ENCODE measurements at regions not wholly inside any gene's neighbourhood (a gene's known extent, or its start where the extent isn't known, plus 50 kb on each side); places are given as distances from the start of the nearest gene placed in this dataset.

DNA sequence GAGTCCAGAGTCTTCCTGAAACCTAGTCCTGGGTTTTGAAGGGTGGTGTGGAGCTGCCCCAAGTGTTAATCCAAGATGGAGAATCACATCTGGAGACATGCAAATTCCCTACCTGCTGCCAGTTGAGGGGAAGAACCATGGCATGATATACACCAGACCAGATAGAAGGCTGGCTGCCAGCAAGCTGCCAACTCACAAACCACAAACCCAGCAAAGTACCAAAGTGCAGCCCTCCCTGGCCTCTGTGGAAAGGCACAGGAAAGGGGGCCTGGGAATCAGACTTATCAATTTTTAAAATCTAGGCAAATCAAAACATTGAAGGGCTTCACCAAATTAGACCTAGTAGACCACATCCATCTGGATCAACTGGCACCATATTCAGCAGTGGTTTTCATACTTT is 157.0 kb downstream of the TMEM26 start:
- Histone ChIP-seq H3K36me3 (replicated peaks in 1 of 2; ENCODE audit: control insufficient read depth in 2 of 2, insufficient read depth in 2 of 2, low read length in 2 of 2) (no peaks in the 10 kb centered on the region), H3K14ac (ENCODE audit: low read length) (no peak overlapping the region), H3K27me3 (ENCODE audit: control insufficient read depth in 3 of 3, insufficient read depth in 3 of 3, low read depth in 1 of 3, low read length in 3 of 3) (no peaks in the 10 kb centered on the region), H3K4me2 (ENCODE audit: insufficient read depth, low read length, poor library complexity, severe bottlenecking) (no peak overlapping the region), H3K9me3 (replicated peaks in 1 of 2; ENCODE audit: control insufficient read depth in 2 of 2, insufficient read depth in 1 of 2, low read depth in 1 of 2, low read length in 2 of 2) (peaks cover 2 to 3% of the 10 kb centered on the region in 2 donors), H3K4me3 (ENCODE audit: low read length in 2 of 2) (no peak overlapping the region), H3K27ac (replicated peaks; ENCODE audit: low read length) (no peak overlapping the region), H3K18ac (ENCODE audit: low read length) (no peak overlapping the region), H2BK5ac (ENCODE audit: low read length) (no peak overlapping the region), H3K23ac (ENCODE audit: low read depth, low read length, poor library complexity) (no peak overlapping the region), H2AFZ (ENCODE audit: low read length) (no peak overlapping the region), H4K91ac (ENCODE audit: low read depth, low read length, poor library complexity) (no peak overlapping the region), H3K4me1 (ENCODE audit: control insufficient read depth in 2 of 2, insufficient read depth in 1 of 2, low read depth in 1 of 2, low read length in 2 of 2) (no peaks in the 10 kb centered on the region), H3K79me1 (ENCODE audit: low read depth, low read length) (no peaks in the 10 kb centered on the region), H3K4ac (ENCODE audit: low read length) (no peak overlapping the region), H2BK15ac (ENCODE audit: low read length) (no peak overlapping the region), H2BK120ac (ENCODE audit: low read depth, low read length) (no peak overlapping the region), H2BK12ac (ENCODE audit: low read length) (no peak overlapping the region), H2AK5ac (ENCODE audit: low read depth, low read length) (no peak overlapping the region), H3K9ac (ENCODE audit: low read depth, low read length, poor library complexity) (no peak overlapping the region), H4K8ac (ENCODE audit: low read depth, low read length) (no peak overlapping the region)
- DNase-seq (ENCODE audit: low spot score) = no peak

DNA sequence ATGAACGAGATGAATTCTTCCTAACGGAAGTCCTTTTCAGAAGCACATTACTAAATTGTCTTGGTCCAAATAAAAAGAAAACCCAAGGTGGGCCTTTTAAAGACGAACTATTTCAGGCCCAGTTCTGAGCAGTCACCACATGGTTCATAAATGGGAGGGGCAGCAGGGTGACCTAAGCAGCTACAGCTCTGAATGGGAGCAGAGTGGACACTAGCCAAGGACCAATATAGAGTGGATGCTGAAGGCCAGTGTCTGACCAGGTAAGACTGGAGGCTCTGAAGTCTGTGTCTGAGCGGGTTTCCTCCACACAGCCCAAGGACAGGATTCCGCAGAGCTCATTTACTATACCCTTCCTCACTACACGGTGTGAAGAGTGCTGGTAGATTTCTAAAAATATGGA is 159.1 kb downstream of the TMEM26 start:
- H3K9me3 ChIP-seq (replicated peaks in 1 of 2; ENCODE audit: control insufficient read depth in 2 of 2, insufficient read depth in 1 of 2, low read depth in 1 of 2, low read length in 2 of 2) = peaks cover 2 to 3% of the 10 kb centered on the region in 2 donors
- H4K91ac ChIP-seq (ENCODE audit: low read depth, low read length, poor library complexity) = no peak overlapping the region
- WGBS, 2 donors (ENCODE audit: extremely low coverage in 2 of 2, insufficient read length in 2 of 2, insufficient replicate concordance in 1 of 2) = no CpG with 5 or more reads among the region's 6 CpGs
- no peak overlapping the region for H3K23ac ChIP-seq (ENCODE audit: low read depth, low read length, poor library complexity)
- H2BK15ac ChIP-seq (ENCODE audit: low read length) = no peak overlapping the region
- no peaks in the 10 kb centered on the region for H3K27me3 ChIP-seq (ENCODE audit: control insufficient read depth in 3 of 3, insufficient read depth in 3 of 3, low read depth in 1 of 3, low read length in 3 of 3)
- H3K4me3 ChIP-seq (ENCODE audit: low read length in 2 of 2) = no peak overlapping the region
- no peak overlapping the region for H2AFZ ChIP-seq (ENCODE audit: low read length)
- H3K36me3 ChIP-seq (replicated peaks in 1 of 2; ENCODE audit: control insufficient read depth in 2 of 2, insufficient read depth in 2 of 2, low read length in 2 of 2) = no peaks in the 10 kb centered on the region
- H2BK12ac ChIP-seq (ENCODE audit: low read length) = no peak overlapping the region
- no peak overlapping the region for H3K27ac ChIP-seq (replicated peaks; ENCODE audit: low read length)
- no peak overlapping the region for H3K4me2 ChIP-seq (ENCODE audit: insufficient read depth, low read length, poor library complexity, severe bottlenecking)
- no peak overlapping the region for H3K18ac ChIP-seq (ENCODE audit: low read length)
- H3K9ac ChIP-seq (ENCODE audit: low read depth, low read length, poor library complexity) = no peak overlapping the region
- DNase-seq (ENCODE audit: low spot score) = no peak
- H3K79me1 ChIP-seq (ENCODE audit: low read depth, low read length) = no peaks in the 10 kb centered on the region
- H3K4ac ChIP-seq (ENCODE audit: low read length) = no peak overlapping the region
- H4K8ac ChIP-seq (ENCODE audit: low read depth, low read length) = no peak overlapping the region
- H2BK5ac ChIP-seq (ENCODE audit: low read length) = no peak overlapping the region
- H3K14ac ChIP-seq (ENCODE audit: low read length) = no peak overlapping the region
- H2BK120ac ChIP-seq (ENCODE audit: low read depth, low read length) = no peak overlapping the region
- H3K4me1 ChIP-seq (ENCODE audit: control insufficient read depth in 2 of 2, insufficient read depth in 1 of 2, low read depth in 1 of 2, low read length in 2 of 2) = no peaks in the 10 kb centered on the region
- no peak overlapping the region for H2AK5ac ChIP-seq (ENCODE audit: low read depth, low read length)

DNA sequence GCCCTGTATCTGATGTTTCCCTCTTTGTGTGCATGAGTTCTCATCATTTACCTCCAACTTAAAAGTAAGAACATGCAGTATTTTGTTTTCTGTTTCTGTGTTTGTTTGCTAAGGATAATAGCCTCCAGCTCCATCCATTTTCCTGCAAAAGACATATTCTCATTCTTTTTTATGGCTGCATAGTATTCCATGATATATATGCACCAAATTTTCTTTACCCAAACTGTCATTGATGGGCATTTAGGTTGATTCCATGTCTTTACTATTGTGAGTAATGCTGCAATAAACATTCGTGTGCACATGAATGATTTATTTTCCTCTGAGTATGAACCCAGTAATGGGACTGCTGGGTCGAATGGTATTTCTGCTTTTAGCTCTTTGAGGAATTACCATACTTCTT is 163.4 kb downstream of the TMEM26 start:
- no peak overlapping the region for H3K27ac ChIP-seq (replicated peaks; ENCODE audit: low read length)
- H3K4me2 ChIP-seq (ENCODE audit: insufficient read depth, low read length, poor library complexity, severe bottlenecking) = no peak overlapping the region
- no peak overlapping the region for H3K4ac ChIP-seq (ENCODE audit: low read length)
- no peak overlapping the region for H3K4me3 ChIP-seq (ENCODE audit: low read length in 2 of 2)
- H2AFZ ChIP-seq (ENCODE audit: low read length) = no peak overlapping the region
- H3K36me3 ChIP-seq (replicated peaks in 1 of 2; ENCODE audit: control insufficient read depth in 2 of 2, insufficient read depth in 2 of 2, low read length in 2 of 2) = no peaks in the 10 kb centered on the region
- no peak overlapping the region for H4K91ac ChIP-seq (ENCODE audit: low read depth, low read length, poor library complexity)
- H3K9me3 ChIP-seq (replicated peaks in 1 of 2; ENCODE audit: control insufficient read depth in 2 of 2, insufficient read depth in 1 of 2, low read depth in 1 of 2, low read length in 2 of 2) = no peaks in the 10 kb centered on the region
- no peaks in the 10 kb centered on the region for H3K4me1 ChIP-seq (ENCODE audit: control insufficient read depth in 2 of 2, insufficient read depth in 1 of 2, low read depth in 1 of 2, low read length in 2 of 2)
- H2BK12ac ChIP-seq (ENCODE audit: low read length) = no peak overlapping the region
- H2BK5ac ChIP-seq (ENCODE audit: low read length) = no peak overlapping the region
- DNase-seq (ENCODE audit: low spot score) = no peak
- no CpG with 5 or more reads among the region's 2 CpGs for WGBS, 2 donors (ENCODE audit: extremely low coverage in 2 of 2, insufficient read length in 2 of 2, insufficient replicate concordance in 1 of 2)
- no peak overlapping the region for H2AK5ac ChIP-seq (ENCODE audit: low read depth, low read length)
- H2BK120ac ChIP-seq (ENCODE audit: low read depth, low read length) = no peak overlapping the region
- no peak overlapping the region for H2BK15ac ChIP-seq (ENCODE audit: low read length)
- no peak overlapping the region for H3K18ac ChIP-seq (ENCODE audit: low read length)
- H3K27me3 ChIP-seq (ENCODE audit: control insufficient read depth in 3 of 3, insufficient read depth in 3 of 3, low read depth in 1 of 3, low read length in 3 of 3) = no peaks in the 10 kb centered on the region
- no peak overlapping the region for H3K9ac ChIP-seq (ENCODE audit: low read depth, low read length, poor library complexity)
- no peak overlapping the region for H4K8ac ChIP-seq (ENCODE audit: low read depth, low read length)
- no peak overlapping the region for H3K23ac ChIP-seq (ENCODE audit: low read depth, low read length, poor library complexity)
- H3K79me1 ChIP-seq (ENCODE audit: low read depth, low read length) = no peaks in the 10 kb centered on the region
- H3K14ac ChIP-seq (ENCODE audit: low read length) = no peak overlapping the region

DNA sequence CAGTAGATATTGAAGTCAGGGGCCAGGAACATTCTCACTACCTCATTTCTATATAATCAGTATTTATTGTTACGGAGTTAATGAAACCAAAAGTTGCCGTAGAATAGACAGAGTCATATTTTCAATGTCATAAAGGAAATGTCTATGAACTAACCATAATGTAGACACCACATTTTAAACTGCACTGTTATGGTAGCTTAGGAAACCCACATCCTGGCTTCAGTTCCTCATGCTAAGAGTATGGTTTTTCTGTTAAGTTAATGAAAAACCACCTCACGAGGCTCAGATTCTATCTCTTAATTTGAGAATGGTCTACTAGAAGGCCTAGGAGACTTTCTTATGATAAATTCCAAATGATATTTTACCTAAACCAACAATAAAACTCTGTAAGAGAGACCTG is 166.5 kb downstream of the TMEM26 start:
- H3K9me3 ChIP-seq (replicated peaks in 1 of 2; ENCODE audit: control insufficient read depth in 2 of 2, insufficient read depth in 1 of 2, low read depth in 1 of 2, low read length in 2 of 2) = no peaks in the 10 kb centered on the region
- no peak overlapping the region for H2BK12ac ChIP-seq (ENCODE audit: low read length)
- no peak overlapping the region for H2BK120ac ChIP-seq (ENCODE audit: low read depth, low read length)
- no peak for DNase-seq (ENCODE audit: low spot score)
- no peaks in the 10 kb centered on the region for H3K4me1 ChIP-seq (ENCODE audit: control insufficient read depth in 2 of 2, insufficient read depth in 1 of 2, low read depth in 1 of 2, low read length in 2 of 2)
- H3K4me3 ChIP-seq (ENCODE audit: low read length in 2 of 2) = no peak overlapping the region
- no peak overlapping the region for H3K18ac ChIP-seq (ENCODE audit: low read length)
- H2AFZ ChIP-seq (ENCODE audit: low read length) = no peak overlapping the region
- H4K91ac ChIP-seq (ENCODE audit: low read depth, low read length, poor library complexity) = no peak overlapping the region
- no peak overlapping the region for H4K8ac ChIP-seq (ENCODE audit: low read depth, low read length)
- H2BK15ac ChIP-seq (ENCODE audit: low read length) = no peak overlapping the region
- no peaks in the 10 kb centered on the region for H3K27me3 ChIP-seq (ENCODE audit: control insufficient read depth in 3 of 3, insufficient read depth in 3 of 3, low read depth in 1 of 3, low read length in 3 of 3)
- no peak overlapping the region for H3K27ac ChIP-seq (replicated peaks; ENCODE audit: low read length)
- no peak overlapping the region for H3K4me2 ChIP-seq (ENCODE audit: insufficient read depth, low read length, poor library complexity, severe bottlenecking)
- H3K9ac ChIP-seq (ENCODE audit: low read depth, low read length, poor library complexity) = no peak overlapping the region
- H3K14ac ChIP-seq (ENCODE audit: low read length) = no peak overlapping the region
- no peak overlapping the region for H2AK5ac ChIP-seq (ENCODE audit: low read depth, low read length)
- H2BK5ac ChIP-seq (ENCODE audit: low read length) = no peak overlapping the region
- H3K4ac ChIP-seq (ENCODE audit: low read length) = no peak overlapping the region
- H3K36me3 ChIP-seq (replicated peaks in 1 of 2; ENCODE audit: control insufficient read depth in 2 of 2, insufficient read depth in 2 of 2, low read length in 2 of 2) = no peaks in the 10 kb centered on the region
- no peak overlapping the region for H3K23ac ChIP-seq (ENCODE audit: low read depth, low read length, poor library complexity)
- no CpG with 5 or more reads among the region's 3 CpGs for WGBS, 2 donors (ENCODE audit: extremely low coverage in 2 of 2, insufficient read length in 2 of 2, insufficient replicate concordance in 1 of 2)
- H3K79me1 ChIP-seq (ENCODE audit: low read depth, low read length) = no peaks in the 10 kb centered on the region
